OCI-LY3 (cell line): ENCODE measurements at regions not wholly inside any gene's neighbourhood (a gene's known extent, or its start where the extent isn't known, plus 50 kb on each side); places are given as distances from the start of the nearest gene placed in this dataset.

Experiments
- H2AFZ ChIP-seq: fragments of 200-600, 300-600 bp; shearing (Covaris generic); 2 replicates; pipeline ENCODE4 v1.6.0; 2014; ENCODE audit warnings: antibody characterized with exemption, low read depth, low read length
- H3K27ac ChIP-seq: fragments of 200-600, 300-600 bp; sonication (generic); 2 replicates; pipeline ENCODE4 v1.5.1; 2014; ENCODE audit warnings: mild to moderate bottlenecking, low read length, moderate library complexity, mixed read lengths
- H3K27me3 ChIP-seq: fragments of 200-600, 300-600 bp; sonication (generic); 2 replicates; pipeline ENCODE4 v1.6.1; 2014; ENCODE audit warnings: low read depth, low read length, mixed read lengths
- H3K36me3 ChIP-seq: fragments of 200-600, 300-600 bp; sonication (generic); replicated peaks from 2 replicates; pipeline ENCODE3; 2014; ENCODE audit warnings: low read depth, low read length, mixed read lengths
- H3K4me1 ChIP-seq: fragments of 300-600, 200-600 bp; sonication (generic); 2 replicates; pipeline ENCODE4 v1.6.1; 2014; ENCODE audit warnings: low read length, mixed read lengths
- H3K4me2 ChIP-seq: fragments of 200-600, 300-600 bp; sonication (generic); 2 replicates; pipeline ENCODE4 v1.6.1; 2014; ENCODE audit warnings: low read length, mixed read lengths
- H3K4me3 ChIP-seq: fragments of 300-600, 200-600 bp; sonication (generic); 2 replicates; pipeline ENCODE4 v1.5.1; 2014; ENCODE audit warnings: antibody characterized with exemption, mild to moderate bottlenecking, low read length, moderate library complexity
- H3K79me2 ChIP-seq: fragments of 300-600, 200-600 bp; shearing (Covaris generic); 2 replicates; pipeline ENCODE4 v1.6.1; 2014; ENCODE audit warnings: mild to moderate bottlenecking, low read length, mixed read lengths
- H3K9ac ChIP-seq: fragments of 300-600, 200-600 bp; shearing (Covaris generic); 2 replicates; pipeline ENCODE4 v1.6.0; 2014; ENCODE audit warnings: mild to moderate bottlenecking, low read length, moderate library complexity
- H3K9me3 ChIP-seq: fragments of 200-600, 300-600 bp; shearing (Covaris generic); 2 replicates; pipeline ENCODE4 v1.6.1; 2014; ENCODE audit warnings: low read length, mixed read lengths; ENCODE audit not compliant: insufficient read depth
- H4K20me1 ChIP-seq: fragments of 200-600, 300-600 bp; sonication (generic); 2 replicates; pipeline ENCODE4 v1.6.1; 2016; ENCODE audit warnings: low read length, mixed read lengths; ENCODE audit not compliant: insufficient read depth
- EZH2phosphoT487 ChIP-seq: fragments of 200-600 bp; shearing (Covaris generic); IDR thresholded peaks from 2 replicates; pipeline ENCODE4 v1.6.1; 2018; ENCODE audit warnings: antibody characterized with exemption, mixed run types, low read depth
- TF ChIP-seq, protein P1 (sequence below): fragments of 200-600, 300-600 bp; sonication (generic); IDR thresholded peaks from 2 replicates; pipeline ENCODE4 v1.5.1; 2014; ENCODE audit warnings: antibody characterized with exemption, low read length, low read depth

DNA sequence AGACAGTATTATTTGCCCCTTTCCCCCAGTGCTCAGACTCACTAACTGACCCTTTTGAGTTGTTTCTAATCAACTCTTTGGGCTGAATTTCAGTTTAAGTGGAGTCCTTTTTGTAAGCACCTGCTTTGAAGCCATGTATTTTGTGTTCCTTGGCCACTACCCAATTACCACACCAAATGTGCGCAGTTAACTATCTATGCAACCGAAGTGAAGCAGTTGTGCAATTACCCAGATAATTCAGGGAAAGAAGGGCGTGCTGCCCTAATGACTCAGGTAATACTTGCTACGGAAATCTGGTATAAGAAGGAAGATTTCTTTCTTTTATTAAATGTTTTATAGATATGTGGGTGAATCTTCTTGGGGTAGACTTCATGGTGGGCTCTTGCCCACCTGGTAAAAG lies 371.9 kb upstream of the TBL1XR1 start:
- Histone ChIP-seq H3K27me3 (no peaks in the 10 kb centered on the region), H3K79me2 (no peaks in the 10 kb centered on the region), H2AFZ (no peak overlapping the region), H3K4me2 (no peak overlapping the region), H3K9me3 (no peaks in the 10 kb centered on the region), H3K4me1 (peaks cover 7% of the 10 kb centered on the region), H3K4me3 (no peak overlapping the region), H3K36me3 (no peaks in the 10 kb centered on the region), H3K9ac (no peak overlapping the region), H4K20me1 (no peaks in the 10 kb centered on the region), H3K27ac (no peak overlapping the region)
- TF ChIP-seq, protein P1, sequence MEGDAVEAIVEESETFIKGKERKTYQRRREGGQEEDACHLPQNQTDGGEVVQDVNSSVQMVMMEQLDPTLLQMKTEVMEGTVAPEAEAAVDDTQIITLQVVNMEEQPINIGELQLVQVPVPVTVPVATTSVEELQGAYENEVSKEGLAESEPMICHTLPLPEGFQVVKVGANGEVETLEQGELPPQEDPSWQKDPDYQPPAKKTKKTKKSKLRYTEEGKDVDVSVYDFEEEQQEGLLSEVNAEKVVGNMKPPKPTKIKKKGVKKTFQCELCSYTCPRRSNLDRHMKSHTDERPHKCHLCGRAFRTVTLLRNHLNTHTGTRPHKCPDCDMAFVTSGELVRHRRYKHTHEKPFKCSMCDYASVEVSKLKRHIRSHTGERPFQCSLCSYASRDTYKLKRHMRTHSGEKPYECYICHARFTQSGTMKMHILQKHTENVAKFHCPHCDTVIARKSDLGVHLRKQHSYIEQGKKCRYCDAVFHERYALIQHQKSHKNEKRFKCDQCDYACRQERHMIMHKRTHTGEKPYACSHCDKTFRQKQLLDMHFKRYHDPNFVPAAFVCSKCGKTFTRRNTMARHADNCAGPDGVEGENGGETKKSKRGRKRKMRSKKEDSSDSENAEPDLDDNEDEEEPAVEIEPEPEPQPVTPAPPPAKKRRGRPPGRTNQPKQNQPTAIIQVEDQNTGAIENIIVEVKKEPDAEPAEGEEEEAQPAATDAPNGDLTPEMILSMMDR, result no peak
- TF ChIP-seq EZH2phosphoT487, result no peak

GRCh38 chr3:177569875-177570657 lies 372.8 kb upstream of the TBL1XR1 start:
- Histone ChIP-seq H3K79me2 (no peaks in the 10 kb centered on the region), H3K9me3 (no peaks in the 10 kb centered on the region), H3K4me3 (no peak overlapping the region), H3K36me3 (no peaks in the 10 kb centered on the region), H2AFZ (no peak overlapping the region), H3K9ac (no peak overlapping the region), H3K27me3 (no peaks in the 10 kb centered on the region), H3K27ac (no peak overlapping the region), H3K4me1 (peaks cover 7% of the 10 kb centered on the region), H3K4me2 (no peak overlapping the region), H4K20me1 (no peaks in the 10 kb centered on the region)
- TF ChIP-seq, protein P1, result no peak
- no peak for TF ChIP-seq EZH2phosphoT487

DNA sequence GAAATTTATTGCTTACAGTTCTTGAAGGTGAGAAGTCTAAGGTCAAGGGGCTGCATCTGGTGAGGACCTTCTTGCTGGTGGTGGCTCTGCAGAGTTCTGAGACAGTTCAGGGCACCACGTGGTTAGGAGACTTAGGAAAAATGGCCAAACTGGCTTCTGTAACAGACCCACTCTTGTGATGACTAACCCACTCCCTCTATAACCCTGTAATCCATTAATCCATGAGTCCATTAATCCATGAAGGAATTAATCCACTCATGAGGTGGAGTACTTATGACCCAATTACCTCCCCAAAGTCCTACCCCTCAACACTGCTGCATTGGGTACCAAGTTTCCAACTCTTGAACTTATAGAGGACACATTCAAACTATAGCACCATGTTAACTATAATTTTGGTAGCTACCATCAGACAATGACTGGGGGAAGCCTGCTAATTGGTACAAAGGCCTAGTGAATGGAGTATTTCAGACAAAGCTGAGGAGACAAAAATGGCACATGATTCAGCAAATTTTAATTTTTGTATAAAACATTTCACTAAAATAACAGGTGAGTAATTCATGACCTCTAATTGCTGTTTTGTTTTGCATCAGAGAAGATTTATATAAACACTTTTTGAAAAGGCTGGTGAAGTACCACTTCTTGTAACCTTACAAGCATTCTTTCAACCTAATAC lies 374.1 kb upstream of the TBL1XR1 start:
- no peaks in the 10 kb centered on the region for H3K36me3 ChIP-seq
- H4K20me1 ChIP-seq, result no peaks in the 10 kb centered on the region
- H2AFZ ChIP-seq, result no peak overlapping the region
- no peaks in the 10 kb centered on the region for H3K9me3 ChIP-seq
- peaks cover 7% of the 10 kb centered on the region for H3K4me1 ChIP-seq
- no peak overlapping the region for H3K4me2 ChIP-seq
- H3K4me3 ChIP-seq, result no peak overlapping the region
- no peak overlapping the region for H3K27ac ChIP-seq
- no peak overlapping the region for H3K9ac ChIP-seq
- no peaks in the 10 kb centered on the region for H3K27me3 ChIP-seq
- no peak for TF ChIP-seq EZH2phosphoT487
- H3K79me2 ChIP-seq, result no peaks in the 10 kb centered on the region

DNA sequence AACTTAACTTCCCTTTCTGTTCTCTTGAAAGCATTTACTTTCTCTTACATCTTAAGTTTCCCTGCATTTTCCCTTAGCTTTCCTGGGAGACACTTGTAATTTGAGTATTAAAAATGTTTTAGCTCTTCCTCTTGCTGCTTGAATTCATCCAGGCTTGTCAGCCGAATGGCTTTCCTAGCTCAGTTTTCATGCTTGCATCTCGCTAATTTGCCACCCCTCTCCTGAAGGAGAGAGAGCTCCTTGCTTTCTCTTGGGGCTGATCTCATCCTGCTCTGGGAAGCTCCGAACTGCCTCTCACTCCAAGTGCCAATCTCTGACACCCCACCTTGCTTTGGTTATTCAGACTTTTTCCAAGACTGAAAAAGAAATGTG lies 374.6 kb upstream of the TBL1XR1 start:
- Histone ChIP-seq H3K4me2 (no peak overlapping the region), H3K9me3 (no peaks in the 10 kb centered on the region), H2AFZ (no peak overlapping the region), H3K4me1 (peaks cover 7% of the 10 kb centered on the region), H3K27ac (no peak overlapping the region), H4K20me1 (no peaks in the 10 kb centered on the region), H3K9ac (no peak overlapping the region), H3K36me3 (no peaks in the 10 kb centered on the region), H3K27me3 (no peaks in the 10 kb centered on the region), H3K79me2 (no peaks in the 10 kb centered on the region), H3K4me3 (no peak overlapping the region)
- TF ChIP-seq, protein P1, result no peak
- TF ChIP-seq EZH2phosphoT487, result no peak
